Frontal cortex (tissue), 3 donors: ENCODE measurements at regions not wholly inside any gene's neighbourhood (a gene's known extent, or its start where the extent isn't known, plus 50 kb on each side); places are given as distances from the start of the nearest gene placed in this dataset.

Experiments
- DNase-seq, 2 donors: peaks; one replicate each; pipeline ENCODE4 v3.0.0; 2012; ENCODE audit warnings: low spot score in 2 of 2
- FAIRE-seq: peaks from 2 replicates; lab custom pipeline; 2012; peaks lifted over from hg19 to GRCh38; lab: Jason Lieb, UNC
- donor health status: control.
- donor health status: control.
- donor health status: control.

DNA sequence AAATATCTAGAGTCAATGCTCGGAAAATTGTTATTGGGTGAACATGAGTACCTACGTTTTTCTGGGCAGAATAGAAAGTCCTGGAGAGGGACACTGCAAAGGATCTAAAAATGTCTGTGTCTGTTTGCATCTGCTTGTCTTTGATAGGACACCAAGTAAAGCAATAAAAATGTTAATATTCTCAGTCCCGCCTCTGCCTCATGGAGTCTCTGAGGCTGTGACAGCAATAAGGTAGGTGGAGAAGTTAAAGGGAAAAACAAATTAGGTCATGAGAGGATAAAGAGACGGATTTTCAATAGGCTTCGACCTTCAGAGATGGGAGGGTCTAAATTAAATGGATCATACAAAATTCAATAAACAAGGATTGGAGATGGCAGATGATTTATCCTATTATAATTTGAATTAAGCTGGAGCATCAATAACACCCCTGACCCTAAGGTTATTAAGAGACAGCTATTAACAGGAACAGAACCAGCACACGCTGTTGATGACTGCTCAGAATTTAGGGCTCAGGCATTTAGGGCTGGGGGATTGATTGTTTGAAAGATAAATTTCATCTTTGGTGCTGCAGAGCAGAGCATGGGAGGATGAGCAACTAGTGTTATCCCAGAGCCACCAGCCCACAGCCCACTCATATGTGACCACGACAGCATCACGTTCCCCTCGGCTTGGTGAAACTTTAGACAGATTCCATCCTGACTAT lies 620.3 kb upstream of the CDH4 start:
- FAIRE-seq = no peak
- DNase-seq = no peak

DNA sequence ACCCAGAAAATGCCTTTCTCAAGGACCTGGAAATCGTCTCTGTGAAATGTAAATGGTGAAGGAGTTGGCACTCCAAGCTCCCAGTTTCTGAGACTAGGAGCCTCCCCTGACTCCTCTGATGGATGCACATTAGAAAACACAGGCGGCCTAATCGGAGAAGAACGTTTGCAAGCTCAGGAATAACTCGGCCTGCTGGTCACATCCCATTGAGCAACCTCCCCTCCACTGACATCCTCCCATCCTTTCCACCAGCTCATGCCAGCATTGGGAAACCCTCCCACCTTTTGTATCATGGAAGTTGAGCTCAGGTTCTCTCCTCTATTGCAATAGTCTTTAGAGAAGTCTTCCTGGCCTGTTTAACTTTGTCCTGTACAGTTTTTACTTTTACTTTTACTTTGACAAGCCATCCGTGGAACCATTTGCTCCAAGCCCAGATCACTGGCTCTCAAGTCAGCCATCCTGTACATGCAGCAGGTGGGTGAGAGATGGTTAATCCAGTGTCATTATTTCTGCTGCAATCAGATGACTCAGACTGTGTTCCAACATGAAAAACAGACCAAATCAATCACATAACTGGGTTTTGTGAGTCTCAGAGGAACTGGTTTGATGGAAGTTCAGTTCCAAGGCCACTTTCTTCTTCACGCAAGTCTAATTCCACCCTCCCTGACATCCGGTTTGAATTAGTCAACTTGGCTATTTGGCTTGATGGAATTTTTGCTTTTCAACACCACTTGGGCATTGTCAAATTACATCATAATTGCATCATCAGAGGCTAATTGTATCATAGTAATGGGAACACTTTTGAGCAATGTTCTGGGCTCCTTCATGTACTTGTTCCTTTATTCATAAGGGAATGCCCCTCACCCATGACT lies 619.4 kb upstream of the CDH4 start:
- FAIRE-seq = no peak
- no peak for DNase-seq

DNA sequence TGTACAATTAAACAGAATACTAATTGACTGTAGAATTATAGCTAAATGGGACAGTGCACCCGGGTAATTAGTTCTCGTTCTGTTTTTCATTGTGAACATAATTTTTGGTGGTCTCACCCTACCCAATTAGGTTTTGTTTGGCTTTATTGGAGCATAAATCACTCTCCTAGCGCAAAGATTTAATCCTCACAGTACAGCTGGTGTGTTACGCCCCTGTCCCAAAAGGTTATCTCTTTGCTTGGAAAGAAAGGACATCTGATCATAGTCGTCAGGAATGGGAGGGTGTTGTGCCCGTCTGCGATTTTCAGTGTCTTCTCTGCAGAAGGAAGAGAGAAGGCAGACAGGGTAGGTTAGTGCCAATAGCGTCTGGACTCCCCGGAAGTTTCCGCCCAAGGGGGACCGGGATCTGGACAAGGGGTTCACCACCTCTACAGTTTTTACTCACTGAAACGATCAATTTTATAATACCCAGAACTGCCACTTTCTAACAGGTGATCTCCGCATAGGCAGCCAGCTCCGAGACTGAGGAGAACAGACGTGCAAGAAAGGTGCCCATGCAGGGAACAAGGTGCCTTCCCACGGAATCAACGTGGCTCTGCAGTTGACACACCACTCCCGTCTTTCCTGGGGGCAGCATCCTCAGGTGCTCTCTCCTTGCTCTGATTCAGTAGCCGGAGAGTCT lies 617.4 kb upstream of the CDH4 start:
- FAIRE-seq (no peak), DNase-seq (no peak)

DNA sequence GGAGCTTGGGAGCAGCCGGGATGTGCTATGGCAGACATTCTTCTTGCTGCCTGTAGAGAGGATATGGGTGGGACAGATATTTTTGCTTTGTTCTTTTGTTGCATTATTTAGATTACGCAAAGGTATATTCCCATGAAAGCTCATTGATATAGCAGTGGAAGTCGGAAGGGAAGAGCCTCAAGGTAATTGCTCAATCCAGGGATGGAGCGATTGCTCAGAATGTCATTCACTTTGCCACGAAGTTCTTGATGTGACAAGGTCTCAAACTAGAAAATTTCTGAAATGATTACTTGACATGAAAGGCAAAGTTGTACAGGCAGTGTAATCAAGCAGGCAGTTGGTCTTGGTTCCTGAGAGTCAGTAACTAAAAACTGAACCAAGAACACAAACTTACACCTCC lies 615.6 kb upstream of the CDH4 start:
- no peak for FAIRE-seq
- no peak for DNase-seq

DNA sequence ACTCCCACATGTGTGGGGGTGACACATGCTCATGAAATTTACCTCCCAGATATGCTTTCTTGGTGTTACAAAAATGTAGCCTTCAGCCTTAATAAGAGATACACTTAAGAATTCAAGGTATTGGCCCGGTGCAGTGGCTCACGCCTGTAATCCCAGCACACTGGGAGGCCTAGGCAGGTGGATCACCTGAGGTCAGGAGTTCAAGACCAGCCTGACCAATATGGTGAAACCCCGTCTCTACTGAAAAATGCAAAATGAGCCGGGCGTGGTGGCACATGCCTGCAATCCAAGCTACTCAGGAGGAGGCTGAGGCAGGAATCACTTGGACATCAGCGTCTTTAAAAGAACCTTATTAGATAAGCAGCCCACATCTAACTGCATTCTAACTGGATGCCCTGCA lies 614.3 kb upstream of the CDH4 start:
- FAIRE-seq = no peak
- DNase-seq = no peak

DNA sequence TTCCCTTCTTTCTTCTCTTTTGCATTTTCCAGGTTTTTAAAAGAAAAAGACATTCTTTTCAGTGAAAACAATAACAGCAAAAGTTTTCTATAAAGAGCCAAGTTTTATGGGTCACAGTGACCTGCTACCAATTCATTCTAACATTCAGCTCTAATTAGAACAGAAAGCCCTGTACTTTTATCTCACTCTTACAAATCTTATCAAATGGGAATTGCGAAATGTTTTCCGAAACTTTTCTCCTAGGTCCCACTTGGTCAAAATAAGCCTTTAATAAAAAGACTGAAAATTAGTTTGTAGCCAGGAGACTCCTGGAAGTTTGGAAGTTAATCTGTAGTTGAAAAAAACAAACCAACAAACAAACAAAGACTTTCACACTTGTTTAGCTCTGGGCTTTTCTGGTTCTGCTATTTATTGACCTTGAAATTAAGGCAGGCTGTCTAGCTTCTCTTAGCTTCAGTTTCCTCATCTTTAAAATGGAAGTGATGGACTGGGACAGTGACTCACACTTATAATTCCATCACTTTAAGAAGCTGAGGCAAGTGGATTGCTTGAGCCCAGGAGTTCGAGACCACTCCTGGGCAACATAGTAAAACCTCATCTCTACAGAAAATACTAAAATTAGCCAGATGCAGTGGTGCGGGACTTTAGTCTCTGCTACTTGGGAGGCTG lies 613.5 kb upstream of the CDH4 start:
- DNase-seq (no peak), FAIRE-seq (no peak)

DNA sequence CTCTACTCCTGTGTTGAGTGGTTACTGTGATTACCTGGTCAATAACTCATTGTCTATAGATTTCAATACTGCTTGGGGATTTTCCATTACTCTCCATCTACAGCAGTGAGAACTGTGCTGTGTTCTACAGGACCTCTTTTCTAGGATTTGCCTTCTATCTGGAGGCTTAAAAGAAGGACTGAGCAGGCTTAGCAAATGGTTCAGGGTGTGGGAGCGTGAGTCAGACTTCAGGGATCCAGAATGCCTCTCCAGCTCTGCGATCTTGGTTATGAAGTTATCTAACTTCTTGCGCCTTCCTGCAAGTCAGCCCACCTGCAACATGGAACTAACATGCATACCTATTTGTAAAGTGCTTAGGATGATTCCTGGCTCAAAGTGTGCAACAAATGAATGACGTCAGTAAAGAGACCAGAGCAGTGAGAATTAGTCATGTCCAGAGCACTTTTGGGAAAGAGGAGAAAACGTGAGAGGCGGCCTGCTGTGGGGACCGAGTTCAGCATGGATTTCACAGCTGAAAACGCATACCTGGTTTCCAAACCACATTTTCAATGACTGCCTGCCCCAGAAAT lies 610.1 kb upstream of the CDH4 start:
- FAIRE-seq = no peak
- DNase-seq = no peak

DNA sequence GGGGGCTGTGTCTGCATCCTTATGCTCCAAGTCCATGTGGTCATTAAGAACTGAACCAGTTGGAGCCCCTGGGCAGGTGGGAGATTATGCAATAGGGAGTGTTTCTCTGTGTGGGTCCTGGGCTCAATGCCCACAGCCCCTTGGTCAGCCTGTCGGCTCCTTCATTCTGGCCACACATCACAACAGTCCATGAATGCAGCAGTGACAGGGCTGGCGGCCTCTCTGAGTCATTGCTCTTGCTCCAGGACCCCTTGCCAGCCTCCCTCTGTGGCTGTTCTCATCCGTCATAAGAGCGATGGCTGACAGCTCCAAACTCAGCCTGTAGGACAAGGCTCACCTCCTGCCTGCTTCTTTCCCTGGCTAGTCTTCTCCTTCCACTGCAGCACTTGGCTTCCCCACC lies 609.5 kb upstream of the CDH4 start:
- DNase-seq (no peak), FAIRE-seq (no peak)

DNA sequence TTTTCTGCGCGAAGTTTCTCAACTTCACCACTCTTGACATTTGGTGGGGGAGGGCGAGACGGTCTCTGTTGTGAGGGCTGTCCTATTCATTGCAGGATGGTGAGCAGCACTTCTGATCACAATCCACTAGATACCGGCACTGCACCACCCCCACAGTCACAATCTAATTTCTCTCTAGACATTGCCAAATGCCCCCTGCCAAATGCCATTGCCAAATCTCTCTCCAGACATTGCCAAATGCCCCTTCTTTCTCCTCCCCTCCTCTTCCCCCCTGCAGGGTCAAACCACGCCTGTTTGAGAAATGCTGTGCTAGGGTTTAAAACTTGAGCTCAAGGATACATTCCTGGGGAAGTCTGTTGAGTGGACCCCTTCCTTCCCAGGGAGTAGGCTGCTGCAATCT lies 603.5 kb upstream of the CDH4 start:
- FAIRE-seq = no peak
- DNase-seq = no peak

DNA sequence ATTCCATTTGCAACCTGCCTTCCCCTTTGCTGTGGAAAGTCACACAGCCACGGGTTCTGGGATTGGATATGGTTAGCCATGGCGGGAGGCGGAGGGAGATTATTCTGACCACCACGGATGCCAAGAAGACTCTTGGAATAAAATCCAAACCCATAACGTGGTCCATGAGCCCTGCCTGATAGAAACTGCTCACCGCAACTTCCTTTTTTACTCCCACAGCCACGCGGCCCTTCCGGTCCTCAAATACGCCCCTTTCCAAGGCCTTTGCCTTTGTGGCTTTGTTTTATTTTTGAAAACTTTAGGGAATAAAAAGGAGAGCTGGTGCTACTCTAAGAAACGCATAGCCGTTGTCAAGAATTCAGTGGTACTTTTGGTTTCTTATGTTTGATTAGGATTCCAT lies 602.5 kb upstream of the CDH4 start:
- DNase-seq = no peak
- no peak for FAIRE-seq

DNA sequence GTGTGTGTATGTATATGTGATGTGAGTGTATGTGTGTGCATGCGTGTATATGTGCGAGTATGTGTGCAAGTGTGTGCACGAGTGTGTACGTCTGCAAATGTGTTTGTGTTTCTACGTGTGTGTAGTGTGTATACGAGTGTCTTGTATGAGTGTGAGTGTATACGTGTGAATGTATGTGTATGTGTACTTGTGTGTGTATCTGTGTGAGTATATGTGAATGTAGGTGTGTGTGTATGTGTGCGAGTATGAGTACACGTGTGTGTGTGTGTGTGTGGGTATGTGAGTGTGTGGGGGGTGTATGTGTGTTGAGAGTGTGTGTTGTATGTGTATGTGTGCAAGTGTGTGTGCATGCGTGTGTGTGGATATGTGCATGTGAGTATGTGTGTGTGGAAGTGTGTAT lies 602.0 kb upstream of the CDH4 start:
- DNase-seq (no peak), FAIRE-seq (no peak)

DNA sequence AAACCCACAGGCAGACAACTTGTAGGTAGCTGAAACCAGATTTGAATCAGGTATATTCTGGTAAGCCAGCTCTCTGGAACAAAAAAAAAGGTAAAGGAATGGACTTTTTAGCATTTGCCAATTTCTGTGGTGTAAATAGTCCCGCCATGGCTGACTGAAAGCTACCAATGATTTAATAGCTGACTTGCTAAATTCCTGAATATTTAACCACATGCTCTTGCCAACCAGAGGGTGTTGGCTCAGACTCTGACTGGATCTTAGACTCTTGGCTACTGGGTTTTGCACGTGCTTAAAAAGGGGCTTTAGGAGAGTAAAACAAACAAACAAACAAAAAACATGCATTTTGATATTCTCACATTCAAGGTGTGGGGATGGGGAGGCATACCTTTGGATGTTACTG lies 600.0 kb upstream of the CDH4 start:
- FAIRE-seq = no peak
- DNase-seq = no peak

DNA sequence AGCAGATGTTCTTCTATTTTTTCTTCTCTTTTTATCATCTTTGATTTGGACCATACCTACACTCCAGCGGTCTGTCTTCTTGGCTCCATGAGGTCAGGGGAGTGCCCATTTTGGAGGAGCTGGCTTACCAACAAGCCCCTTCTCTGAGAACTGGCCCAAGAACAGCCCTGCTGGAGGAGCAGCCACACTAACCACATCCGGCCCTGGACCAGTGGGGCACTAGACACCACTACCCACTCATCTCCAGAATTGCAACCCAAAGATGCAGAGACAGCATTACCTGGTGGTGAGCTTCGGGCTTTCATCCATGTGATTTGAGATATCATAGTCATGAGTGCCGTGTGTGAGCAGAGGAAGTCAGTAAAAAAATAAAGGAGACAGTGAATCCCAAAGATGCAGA lies 599.4 kb upstream of the CDH4 start:
- no peak for FAIRE-seq
- DNase-seq = no peak

DNA sequence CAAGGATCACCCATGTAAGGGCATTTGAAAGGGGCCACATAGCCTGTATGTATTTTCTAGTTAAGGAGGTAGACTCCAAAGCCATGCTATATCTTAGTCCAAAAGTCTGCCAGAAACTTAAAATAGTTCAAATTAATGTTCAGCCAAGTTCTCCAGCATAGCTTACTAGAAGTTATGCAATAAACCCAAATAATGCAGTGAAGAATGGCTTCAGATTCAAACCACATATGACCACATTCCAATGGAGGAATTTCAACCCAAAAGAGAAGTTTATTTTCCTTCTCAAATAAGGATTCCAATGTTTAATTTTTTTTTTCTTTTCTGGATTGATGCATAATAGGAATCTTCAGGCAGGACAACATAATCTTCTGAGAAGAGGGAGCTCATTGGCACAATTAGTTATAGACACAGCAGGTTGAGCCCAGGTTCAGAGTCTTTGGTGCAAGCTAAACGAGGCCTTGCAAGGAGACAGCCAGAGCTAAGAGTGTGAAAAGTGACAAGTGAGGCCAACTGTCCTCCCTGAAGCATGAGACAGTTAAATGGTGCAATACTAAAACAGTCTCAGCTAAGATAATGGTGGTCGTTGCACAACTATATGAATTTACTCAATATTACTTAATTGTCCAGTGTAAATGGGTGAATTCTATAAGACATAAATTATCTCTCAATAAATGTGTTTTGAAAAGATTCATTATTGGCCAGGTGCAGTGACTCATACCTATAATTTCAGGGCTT lies 598.8 kb upstream of the CDH4 start:
- FAIRE-seq (no peak), DNase-seq (no peak)

DNA sequence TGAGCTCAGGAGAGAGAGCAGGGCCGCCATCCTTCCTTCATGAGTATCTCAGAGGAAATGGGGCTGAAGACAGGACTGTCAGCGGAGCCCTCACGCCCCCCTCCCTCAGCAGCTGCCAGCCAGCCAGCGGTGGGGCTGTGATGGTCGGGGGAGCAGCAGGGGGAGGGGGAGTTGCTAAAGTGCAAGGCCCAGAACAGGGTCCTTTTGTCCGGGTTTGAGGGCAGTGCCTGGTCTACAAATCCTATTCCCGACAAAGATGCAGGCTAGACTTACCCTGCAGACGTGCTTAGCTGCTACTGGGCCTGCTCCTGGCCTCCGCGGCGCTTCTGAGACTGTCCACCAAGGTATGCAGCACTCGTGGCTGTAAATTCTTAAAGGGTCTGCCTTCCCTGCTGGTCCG lies 593.4 kb upstream of the CDH4 start:
- no peak for DNase-seq
- FAIRE-seq = no peak

DNA sequence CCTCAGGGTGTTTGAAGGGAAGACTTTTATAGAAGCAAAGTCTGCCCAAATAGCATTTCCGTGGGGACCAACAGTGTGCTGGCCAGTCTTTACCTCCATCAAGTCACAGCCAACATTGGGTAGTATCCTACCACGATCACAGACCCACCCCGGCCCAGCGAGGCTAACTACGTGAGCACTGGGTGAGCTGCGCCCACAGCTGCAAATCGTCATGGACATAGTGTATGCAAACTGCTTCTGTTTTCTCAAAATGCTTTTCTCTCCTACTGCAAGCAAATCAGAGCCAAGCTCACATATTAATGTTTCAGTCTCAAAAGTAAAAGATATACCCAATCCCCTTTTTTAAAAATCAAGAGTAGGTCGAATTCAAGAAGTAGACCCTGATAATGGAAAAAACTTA lies 592.8 kb upstream of the CDH4 start:
- FAIRE-seq = no peak
- DNase-seq = no peak

DNA sequence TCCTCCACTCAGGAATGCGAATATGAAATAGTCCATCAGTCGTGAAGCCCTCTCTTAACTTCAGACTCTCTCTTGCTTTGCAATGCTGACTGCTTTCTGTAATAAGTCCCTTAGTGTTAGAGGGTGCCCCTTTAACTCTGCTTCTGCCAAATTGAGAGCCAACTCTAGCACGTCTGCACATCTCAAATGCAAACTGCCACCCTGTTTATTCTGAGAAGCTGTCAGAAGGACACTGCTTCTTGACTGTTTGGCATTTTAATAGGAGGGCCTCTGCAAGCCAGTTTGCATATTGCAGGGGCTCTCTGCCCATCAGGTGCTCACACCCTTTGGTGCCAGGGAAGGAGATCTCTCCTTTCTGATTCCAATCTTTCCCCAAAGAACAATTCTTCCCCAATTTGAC lies 589.8 kb upstream of the CDH4 start:
- DNase-seq = no peak
- no peak for FAIRE-seq

DNA sequence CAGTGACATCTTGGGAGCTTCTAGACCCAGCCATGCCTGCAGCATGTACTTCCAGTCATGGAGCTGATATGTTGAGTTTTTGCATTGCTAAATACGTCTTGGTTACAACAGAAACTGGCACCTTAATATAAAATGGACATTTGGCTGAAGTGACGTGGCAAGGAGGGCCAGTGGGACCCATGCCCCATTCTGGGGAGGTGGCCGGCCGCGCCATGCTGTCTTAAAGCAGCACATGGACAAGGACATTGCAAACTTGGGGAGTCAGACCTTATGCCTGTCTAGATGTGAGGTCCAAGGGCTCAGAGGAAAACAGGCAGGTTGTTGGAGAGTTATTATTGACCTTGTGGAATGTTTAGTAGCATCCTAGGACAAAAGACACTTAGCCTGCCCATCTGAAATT lies 588.0 kb upstream of the CDH4 start:
- FAIRE-seq (no peak), DNase-seq (no peak)

DNA sequence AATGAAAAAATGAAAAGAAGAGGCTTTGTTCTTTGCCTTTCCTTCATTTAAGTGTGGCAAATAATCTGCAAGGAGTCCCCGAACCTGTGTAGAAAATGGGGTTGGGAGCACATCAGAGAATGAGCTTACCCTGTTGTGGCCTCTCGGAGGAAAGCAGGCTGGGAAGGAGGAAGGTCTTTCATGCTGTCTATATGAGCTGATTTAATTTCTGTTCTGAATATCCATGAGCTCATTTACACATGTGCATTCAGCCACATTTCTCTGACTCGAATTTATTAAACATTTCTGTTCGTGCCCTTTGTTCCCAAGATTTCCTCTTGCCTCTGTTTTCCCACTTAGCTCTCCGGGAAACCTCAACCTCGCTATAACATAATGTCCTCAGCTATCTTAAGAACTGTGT lies 584.4 kb upstream of the CDH4 start:
- no peak for DNase-seq
- FAIRE-seq = no peak

DNA sequence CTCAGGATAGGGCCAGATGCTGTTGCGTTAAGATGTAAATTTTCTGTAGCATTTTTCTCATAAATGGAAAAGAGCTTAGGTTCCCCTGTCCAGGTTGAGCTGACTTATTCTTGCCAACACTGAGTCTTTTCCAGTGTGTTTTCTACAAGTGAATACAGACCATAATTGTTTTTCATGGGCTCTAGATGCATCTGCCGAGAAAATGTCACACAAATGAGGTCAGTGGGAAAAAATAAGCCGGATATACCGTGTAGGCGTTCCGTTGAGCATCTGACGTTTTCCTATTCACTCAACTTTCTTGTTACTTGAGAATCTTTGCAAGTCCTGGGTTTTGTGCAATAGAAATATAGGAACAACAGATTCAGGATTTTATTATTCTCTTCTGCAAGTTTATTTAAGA lies 582.9 kb upstream of the CDH4 start:
- DNase-seq (no peak), FAIRE-seq (no peak)
